Right lobe of liver (tissue), 6 donors: ENCODE measurements at regions not wholly inside any gene's neighbourhood (a gene's known extent, or its start where the extent isn't known, plus 50 kb on each side); places are given as distances from the start of the nearest gene placed in this dataset.

Source experiments
- ATAC-seq, 4 donors: fragments of 200-7000 bp; cut with Tn5 transposase; one replicate each; pipeline ENCODE4 v1.9.1; 2020; ENCODE audit warnings: mild to moderate bottlenecking in 4 of 4, moderate library complexity in 4 of 4
- DNase-seq, 3 donors: peaks; one replicate each; pipeline ENCODE4 v3.0.0-alpha.2; 2020
- H3K27ac ChIP-seq, 3 donors: fragments of 200-600 bp; one replicate each; pipeline ENCODE4 v1.8.0; 2022
- H3K27me3 ChIP-seq, 2 donors: fragments of 200-600 bp; one replicate each; pipeline ENCODE4 v1.8.0; 2022
- H3K36me3 ChIP-seq, 4 donors: fragments of 200-600 bp; sonication (generic) in 1 of 4; one replicate each; pipeline versions ENCODE4 v1.5.1 to v1.8.0; 2017 to 2022; ENCODE audit warnings: control low read depth in 1 of 4
- H3K4me1 ChIP-seq, 4 donors: fragments of 200-600 bp; sonication (generic) in 1 of 4; one replicate each; pipeline versions ENCODE4 v1.5.1 to v1.8.0; 2017 to 2022; ENCODE audit warnings: control low read depth in 1 of 4
- H3K4me3 ChIP-seq, 3 donors: fragments of 200-600 bp; one replicate each; pipeline ENCODE4 v1.8.0; 2022
- H3K9me3 ChIP-seq, 4 donors: fragments of 200-600 bp; sonication (generic) in 1 of 4; one replicate each; pipeline versions ENCODE4 v1.5.1 to v1.8.0; 2017 to 2022; ENCODE audit warnings: control low read depth in 1 of 4
- CTCF ChIP-seq, 4 donors: fragments of 200-600 bp in 3 of 4; fragments of 450-650 bp in 1 of 4; IDR thresholded peaks; one replicate each; pipeline versions ENCODE4 v1.5.1 to v1.8.0; 2016 to 2022; ENCODE audit warnings: antibody characterized with exemption in 4 of 4, mild to moderate bottlenecking in 2 of 4
- POLR2A ChIP-seq: fragments of 450-650 bp; IDR thresholded peaks from one replicate; pipeline ENCODE4 v1.6.1; 2017; ENCODE audit warnings: antibody characterized with exemption, mild to moderate bottlenecking
- whole genome bisulfite sequencing: methylation state at CpG from one replicate; pipeline ENCODE4 v1.1.6; 2018; ENCODE audit warnings: low coverage, low lambda C conversion rate; ENCODE audit not compliant: insufficient coverage; ENCODE audit errors: missing lambda C conversion rate; 5-methylcytosine and 5-hydroxymethylcytosine counted together
- intact Hi-C, 2 donors: fragments of 100-400 bp; cut with DNase I; formaldehyde crosslinking; loops; one replicate each; pipeline versions ENCODE4 v1.11.2 to v1.14.1; 2022
- donor health status: DM: no; HTN: yes; CAD: no.
- donor health status: DM: no; HTN: no; CAD: no.
- donor health status: DM: no; HTN: no; CAD: no.
- donor health status: DM: no; HTN: yes; CAD: no.
- donor health status: DM: no; HTN: yes; CAD: no.

- intact Hi-C loops = no loop called here
- no peaks in the 10 kb centered on the region for H3K36me3 ChIP-seq
- DNase-seq (no peak), ATAC-seq (no peak)
- H3K27me3 ChIP-seq = no peaks in the 10 kb centered on the region
- no peak overlapping the region for H3K4me3 ChIP-seq
- no peaks in the 10 kb centered on the region for H3K9me3 ChIP-seq
- TF ChIP-seq POLR2A = no peak
- no peak for TF ChIP-seq CTCF (IDR thresholded peaks at IDR 0.05)
- WGBS = 67% methylated on average over 1 of the region's 1 CpG
- no peak overlapping the region for H3K27ac ChIP-seq
- H3K4me1 ChIP-seq = no peaks in the 10 kb centered on the region
These were observed 931.0 kb upstream of the LRRTM1 start for GRCh38 chr2:81235601-81236000.

- no peak for TF ChIP-seq CTCF (IDR thresholded peaks at IDR 0.05)
- no peak for TF ChIP-seq POLR2A
- H3K27ac ChIP-seq = no peak overlapping the region
- H3K4me3 ChIP-seq = no peak overlapping the region
- no peaks in the 10 kb centered on the region for H3K27me3 ChIP-seq
- H3K36me3 ChIP-seq = no peaks in the 10 kb centered on the region
- no peaks in the 10 kb centered on the region for H3K9me3 ChIP-seq
- ATAC-seq = no peak
- DNase-seq = no peak
- 13% methylated on average over 1 of the region's 1 CpG for WGBS
- intact Hi-C loops = no loop called here
- no peaks in the 10 kb centered on the region for H3K4me1 ChIP-seq
These were observed 930.2 kb upstream of the LRRTM1 start for GRCh38 chr2:81234711-81235110.

- no peaks in the 10 kb centered on the region for H3K4me1 ChIP-seq
- no peaks in the 10 kb centered on the region for H3K9me3 ChIP-seq
- H3K27me3 ChIP-seq = no peaks in the 10 kb centered on the region
- ATAC-seq = no peak
- 43% methylated on average over 4 of the region's 4 CpGs for WGBS
- intact Hi-C loops = no loop called here
- no peak overlapping the region for H3K4me3 ChIP-seq
- H3K36me3 ChIP-seq = no peaks in the 10 kb centered on the region
- DNase-seq = no peak
- no peak for TF ChIP-seq CTCF (IDR thresholded peaks at IDR 0.05)
- no peak for TF ChIP-seq POLR2A
- no peak overlapping the region for H3K27ac ChIP-seq
These were observed 921.2 kb upstream of the LRRTM1 start for GRCh38 chr2:81225756-81226155.

GRCh38 chr2:81213598-81213997 lies 909.0 kb upstream of the LRRTM1 start:
- no peak overlapping the region for H3K27ac ChIP-seq

More at GRCh38 chr2:81213598-81213997, 909.0 kb upstream of the LRRTM1 start:
- intact Hi-C loops = no loop called here
- no peak for DNase-seq
- no peak for ATAC-seq
- WGBS = 38% methylated on average over 2 of the region's 2 CpGs
- Histone ChIP-seq H3K9me3 (no peaks in the 10 kb centered on the region), H3K27me3 (no peaks in the 10 kb centered on the region), H3K36me3 (no peaks in the 10 kb centered on the region), H3K4me3 (no peak overlapping the region), H3K4me1 (no peaks in the 10 kb centered on the region)
- TF ChIP-seq POLR2A (no peak), CTCF (IDR thresholded peaks at IDR 0.05) (no peak)
